Right atrium auricular region (tissue), 2 donors: ENCODE measurements at regions not wholly inside any gene's neighbourhood (a gene's known extent, or its start where the extent isn't known, plus 50 kb on each side); places are given as distances from the start of the nearest gene placed in this dataset.
"Not testable (repeated sequence)": the region's sequence is repeated elsewhere in the genome, so short reads cannot be mapped to it uniquely, and the experiment has no call there.

ENCODE experiments used
- DNase-seq: peaks from one replicate; pipeline ENCODE4 v3.0.0-alpha.2; 2019; ENCODE audit warnings: low spot score
- H3K27ac ChIP-seq, 2 donors: fragments of 200-600 bp; sonication (generic); 1 replicate in 1 of 2; 2 replicates in 1 of 2; pipeline ENCODE4 v1.5.1; 2016 to 2019
- H3K27me3 ChIP-seq, 2 donors: fragments of 200-600 bp; sonication (generic); one replicate each; pipeline versions ENCODE4 v1.5.1 to v1.6.0; 2017 to 2019
- H3K36me3 ChIP-seq: fragments of 200-600 bp; sonication (generic); one replicate; pipeline ENCODE4 v1.5.1; 2016
- H3K4me1 ChIP-seq, 2 donors: fragments of 200-600 bp; sonication (generic); one replicate each; pipeline versions ENCODE4 v1.5.1 to v1.6.0; 2017 to 2019
- H3K4me3 ChIP-seq, 2 donors: fragments of 200-600 bp; sonication (generic); 1 replicate in 1 of 2; 2 replicates in 1 of 2; pipeline ENCODE4 v1.5.1; 2017 to 2019; ENCODE audit warnings: mild to moderate bottlenecking in 1 of 2, moderate library complexity in 1 of 2
- H3K9me3 ChIP-seq, 2 donors: fragments of 200-600 bp; sonication (generic); one replicate each; pipeline ENCODE4 v1.5.1; 2019
- TF ChIP-seq, protein P1 (sequence below), 2 donors: fragments of 200-600 bp; sonication (generic); IDR thresholded peaks; one replicate each; pipeline ENCODE4 v1.5.1; 2019; ENCODE audit warnings: antibody characterized with exemption in 2 of 2

DNA sequence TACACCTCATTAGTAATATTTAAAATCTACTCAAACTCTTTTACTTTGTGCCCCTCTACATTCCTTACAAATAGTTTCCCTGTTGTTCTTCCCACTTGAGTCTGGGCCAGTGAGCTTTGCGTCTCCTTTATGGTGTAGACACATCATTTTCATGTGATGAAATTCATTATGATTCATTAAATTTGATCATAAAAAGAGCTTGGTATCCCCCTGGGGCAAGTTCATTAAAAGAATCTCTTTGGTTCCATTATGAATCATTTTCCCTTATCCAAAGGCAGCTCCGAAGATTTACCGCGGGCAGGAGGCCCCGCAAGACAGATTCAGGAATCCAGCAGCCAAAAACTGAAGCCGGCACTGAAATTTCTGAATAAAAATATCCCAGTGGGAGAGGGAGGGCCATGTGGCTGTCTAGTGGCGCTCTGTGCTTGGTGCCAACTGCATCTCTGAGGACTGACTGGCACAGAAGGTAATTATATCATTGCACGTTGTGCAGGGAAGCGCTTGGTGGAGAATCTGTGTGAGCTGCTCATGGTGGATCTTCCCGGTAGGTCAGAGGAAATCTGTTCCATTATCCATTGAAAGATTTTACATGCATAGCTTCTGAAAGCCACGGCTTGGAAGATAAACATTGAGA is 151.4 kb upstream of the PITRM1 start:
- no peaks in the 10 kb centered on the region for H3K9me3 ChIP-seq
- TF ChIP-seq, protein P1, sequence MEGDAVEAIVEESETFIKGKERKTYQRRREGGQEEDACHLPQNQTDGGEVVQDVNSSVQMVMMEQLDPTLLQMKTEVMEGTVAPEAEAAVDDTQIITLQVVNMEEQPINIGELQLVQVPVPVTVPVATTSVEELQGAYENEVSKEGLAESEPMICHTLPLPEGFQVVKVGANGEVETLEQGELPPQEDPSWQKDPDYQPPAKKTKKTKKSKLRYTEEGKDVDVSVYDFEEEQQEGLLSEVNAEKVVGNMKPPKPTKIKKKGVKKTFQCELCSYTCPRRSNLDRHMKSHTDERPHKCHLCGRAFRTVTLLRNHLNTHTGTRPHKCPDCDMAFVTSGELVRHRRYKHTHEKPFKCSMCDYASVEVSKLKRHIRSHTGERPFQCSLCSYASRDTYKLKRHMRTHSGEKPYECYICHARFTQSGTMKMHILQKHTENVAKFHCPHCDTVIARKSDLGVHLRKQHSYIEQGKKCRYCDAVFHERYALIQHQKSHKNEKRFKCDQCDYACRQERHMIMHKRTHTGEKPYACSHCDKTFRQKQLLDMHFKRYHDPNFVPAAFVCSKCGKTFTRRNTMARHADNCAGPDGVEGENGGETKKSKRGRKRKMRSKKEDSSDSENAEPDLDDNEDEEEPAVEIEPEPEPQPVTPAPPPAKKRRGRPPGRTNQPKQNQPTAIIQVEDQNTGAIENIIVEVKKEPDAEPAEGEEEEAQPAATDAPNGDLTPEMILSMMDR (IDR thresholded peaks at IDR 0.05): no peak
- no peaks in the 10 kb centered on the region for H3K27me3 ChIP-seq
- DNase-seq: no peak
- H3K27ac ChIP-seq: no peak overlapping the region
- no peak overlapping the region for H3K4me3 ChIP-seq
- peaks cover 0 to 8% of the 10 kb centered on the region in 2 donors for H3K4me1 ChIP-seq
- H3K36me3 ChIP-seq: no peaks in the 10 kb centered on the region

DNA sequence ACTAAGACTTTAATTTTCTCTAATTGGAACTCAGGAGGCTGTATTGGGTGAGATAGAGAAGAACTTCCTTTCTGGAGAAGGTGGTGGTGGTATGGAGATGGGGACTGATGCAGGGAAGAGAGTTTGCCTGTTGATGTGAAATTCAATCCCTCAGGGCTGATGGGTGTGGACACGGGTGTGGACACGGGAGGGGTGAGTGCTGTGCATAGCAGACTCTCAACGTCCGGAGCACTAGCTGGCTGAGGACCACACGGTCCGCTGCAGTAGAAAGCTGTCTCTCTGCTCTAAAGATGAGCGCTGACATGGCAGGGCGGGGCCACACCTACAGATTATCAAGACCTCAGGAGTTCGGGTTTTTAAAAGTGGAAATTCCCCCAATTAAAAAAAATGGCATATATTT is 148.5 kb upstream of the PITRM1 start:
- Histone ChIP-seq H3K4me1 (peaks cover 0 to 8% of the 10 kb centered on the region in 2 donors), H3K4me3 (no peak overlapping the region), H3K27me3 (no peaks in the 10 kb centered on the region), H3K27ac (no peak overlapping the region), H3K9me3 (no peaks in the 10 kb centered on the region), H3K36me3 (no peaks in the 10 kb centered on the region)
- TF ChIP-seq, protein P1 (IDR thresholded peaks at IDR 0.05): no peak
- DNase-seq: no peak

DNA sequence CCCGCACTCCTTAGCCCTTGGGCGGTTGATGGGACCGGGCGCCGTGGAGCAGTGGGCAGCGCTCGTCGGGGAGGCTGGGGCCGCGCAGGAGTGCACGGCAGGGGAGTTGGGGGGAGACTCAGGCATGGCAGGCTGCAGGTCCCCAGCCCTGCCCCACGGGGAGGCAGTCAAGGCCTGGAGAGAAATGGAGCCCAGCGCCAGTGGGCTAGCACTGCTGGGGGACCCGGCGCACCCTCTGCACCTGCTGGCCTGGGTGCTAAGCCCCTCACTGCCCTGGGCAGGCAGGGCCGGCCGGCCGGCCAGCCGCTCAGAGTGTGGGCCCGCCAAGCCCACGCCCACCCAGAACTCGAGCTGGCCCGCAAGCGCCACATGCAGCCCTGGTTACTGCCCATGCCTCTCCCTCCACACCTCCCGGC is 147.2 kb upstream of the PITRM1 start:
- Histone ChIP-seq H3K36me3 (no peaks in the 10 kb centered on the region), H3K4me1 (peaks cover 0 to 8% of the 10 kb centered on the region in 2 donors), H3K4me3 (no peak overlapping the region), H3K27ac (no peak overlapping the region), H3K27me3 (no peaks in the 10 kb centered on the region), H3K9me3 (no peaks in the 10 kb centered on the region)
- no peak for DNase-seq
- TF ChIP-seq, protein P1 (IDR thresholded peaks at IDR 0.05): no peak

DNA sequence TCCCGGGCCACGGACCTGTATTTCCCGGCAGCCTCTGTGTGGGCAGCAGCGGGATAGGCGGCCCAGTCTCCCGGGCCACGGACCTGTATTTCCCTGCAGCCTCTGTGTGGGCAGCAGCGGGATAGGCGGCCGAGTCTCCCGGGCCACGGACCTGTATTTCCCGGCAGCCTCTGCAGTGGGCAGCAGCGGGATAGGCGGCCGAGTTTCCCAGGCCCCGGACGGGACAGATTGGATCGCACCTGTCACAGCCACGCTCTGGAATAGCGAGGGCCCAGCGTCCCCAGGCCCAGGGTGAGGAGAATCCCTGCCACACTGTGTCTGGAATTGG is 145.9 kb upstream of the PITRM1 start:
- not testable (repeated sequence) for H3K9me3 ChIP-seq, DNase-seq, H3K4me3 ChIP-seq, H3K36me3 ChIP-seq, H3K27ac ChIP-seq, H3K4me1 ChIP-seq, H3K27me3 ChIP-seq

DNA sequence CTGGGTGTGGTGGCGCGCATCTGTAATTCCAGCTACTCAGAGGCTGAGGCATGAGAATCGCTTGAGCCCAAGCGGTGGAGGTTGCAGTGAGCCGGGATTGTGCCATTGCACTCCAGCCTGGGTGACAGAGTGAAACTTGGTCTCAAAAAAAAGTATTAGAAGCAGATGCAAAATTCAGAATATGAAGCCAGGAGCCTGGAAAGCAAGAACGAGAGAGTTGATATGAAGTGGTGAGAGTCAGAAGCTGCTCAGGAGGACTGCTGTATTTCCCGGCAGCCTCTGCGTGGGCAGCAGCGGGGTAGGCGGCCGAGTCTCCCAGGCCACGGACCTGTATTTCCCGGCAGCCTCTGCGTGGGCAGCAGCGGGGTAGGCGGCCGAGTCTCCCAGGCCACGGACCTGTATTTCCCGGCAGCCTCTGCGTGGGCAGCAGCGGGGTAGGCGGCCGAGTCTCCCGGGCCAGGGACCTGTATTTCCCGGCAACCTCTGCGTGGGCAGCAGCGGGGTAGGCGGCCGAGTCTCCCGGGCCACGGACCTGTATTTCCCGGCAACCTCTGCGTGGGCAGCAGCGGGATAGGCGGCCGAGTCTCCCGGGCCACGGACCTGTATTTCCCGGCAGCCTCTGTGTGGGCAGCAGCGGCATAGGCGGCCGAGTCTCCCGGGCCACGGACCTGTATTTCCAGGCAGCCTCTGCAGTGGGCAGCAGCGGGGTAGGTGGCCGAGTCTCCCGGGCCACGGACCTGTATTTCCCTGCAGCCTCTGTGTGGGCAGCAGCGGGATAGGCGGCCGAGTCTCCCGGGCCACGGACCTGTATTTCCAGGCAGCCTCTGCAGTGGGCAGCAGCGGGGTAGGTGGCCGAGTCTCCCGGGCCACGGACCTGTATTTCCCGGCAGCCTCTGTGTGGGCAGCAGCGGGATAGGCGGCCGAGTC is 145.2 kb upstream of the PITRM1 start:
- H3K27me3 ChIP-seq, H3K36me3 ChIP-seq, H3K9me3 ChIP-seq, H3K4me1 ChIP-seq, H3K4me3 ChIP-seq, H3K27ac ChIP-seq, DNase-seq: not testable (repeated sequence)

DNA sequence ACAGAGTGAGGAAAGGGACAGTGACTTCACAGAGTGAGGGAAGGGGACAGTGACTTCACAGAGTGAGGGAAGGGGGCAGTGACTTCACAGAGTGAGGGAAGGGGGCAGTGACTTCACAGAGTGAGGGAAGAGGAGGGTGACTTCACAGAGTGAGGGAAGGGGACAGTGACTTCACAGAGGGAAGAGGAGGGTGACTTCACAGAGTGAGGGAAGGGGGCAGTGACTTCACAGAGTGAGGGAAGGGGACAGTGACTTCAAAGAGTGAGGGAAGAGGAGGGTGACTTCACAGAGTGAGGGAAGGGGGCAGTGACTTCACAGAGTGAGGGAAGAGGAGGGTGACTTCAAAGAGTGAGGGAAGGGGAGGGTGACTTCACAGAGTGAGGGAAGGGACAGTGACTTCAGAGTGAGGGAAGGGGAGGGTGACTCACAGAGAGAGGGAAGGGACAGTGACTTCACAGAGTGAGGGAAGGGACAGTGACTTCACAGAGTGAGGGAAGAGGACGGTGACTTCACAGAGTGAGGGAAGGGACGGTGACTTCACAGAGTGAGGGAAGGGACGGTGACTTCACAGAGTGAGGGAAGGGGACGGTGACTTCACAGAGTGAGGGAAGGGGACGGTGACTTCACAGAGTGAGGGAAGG is 142.0 kb upstream of the PITRM1 start:
- not testable (repeated sequence) for DNase-seq, H3K9me3 ChIP-seq, H3K4me3 ChIP-seq, H3K4me1 ChIP-seq, H3K27ac ChIP-seq, H3K36me3 ChIP-seq, H3K27me3 ChIP-seq

DNA sequence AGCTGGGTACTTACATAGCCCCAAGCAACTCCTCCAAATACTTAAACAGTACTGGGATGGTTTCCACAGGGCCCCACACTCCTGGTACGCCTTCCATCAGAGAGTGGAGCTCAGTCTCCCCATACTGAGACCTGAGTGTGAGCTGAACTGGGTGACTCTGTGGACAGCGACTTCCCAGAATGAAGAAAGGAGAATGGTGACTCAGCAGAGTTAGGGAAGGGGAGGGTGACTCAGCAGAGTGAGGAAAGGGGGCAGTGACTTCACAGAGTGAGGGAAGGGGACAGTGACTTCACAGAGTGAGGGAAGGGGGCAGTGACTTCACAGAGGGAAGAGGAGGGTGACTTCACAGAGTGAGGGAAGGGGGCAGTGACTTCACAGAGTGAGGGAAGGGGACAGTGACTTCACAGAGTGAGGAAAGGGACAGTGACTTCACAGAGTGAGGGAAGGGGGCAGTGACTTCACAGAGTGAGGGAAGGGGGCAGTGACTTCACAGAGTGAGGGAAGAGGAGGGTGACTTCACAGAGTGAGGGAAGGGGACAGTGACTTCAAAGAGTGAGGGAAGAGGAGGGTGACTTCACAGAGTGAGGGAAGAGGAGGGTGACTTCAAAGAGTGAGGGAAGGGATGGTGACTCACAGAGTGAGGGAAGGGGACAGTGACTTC is 141.3 kb upstream of the PITRM1 start:
- H3K4me1 ChIP-seq, H3K27me3 ChIP-seq, DNase-seq, H3K36me3 ChIP-seq, H3K9me3 ChIP-seq, H3K27ac ChIP-seq, H3K4me3 ChIP-seq: not testable (repeated sequence)
